Endothelial cell of umbilical vein (primary cell): ENCODE measurements at regions not wholly inside any gene's neighbourhood (a gene's known extent, or its start where the extent isn't known, plus 50 kb on each side); places are given as distances from the start of the nearest gene placed in this dataset.
"Not testable (repeated sequence)": the region's sequence is repeated elsewhere in the genome, so short reads cannot be mapped to it uniquely, and the experiment has no call there.

Source experiments
- GATA2 ChIP-seq: IDR thresholded peaks from 2 replicates; pipeline ENCODE4 v1.7.0; 2011; ENCODE audit warnings: low read depth, mild to moderate bottlenecking, moderate library complexity, mixed read lengths, low read length; ENCODE audit not compliant: insufficient read length, insufficient read depth
- JUN ChIP-seq: IDR thresholded peaks from 2 replicates; pipeline ENCODE4 v1.6.1; 2011; ENCODE audit warnings: borderline replicate concordance, low read depth; ENCODE audit not compliant: insufficient read length, insufficient read depth
- MYC ChIP-seq: IDR thresholded peaks from one replicate; pipeline ENCODE4 v1.6.1; 2011; ENCODE audit warnings: mild to moderate bottlenecking, low read depth, low read length
- POLR2A ChIP-seq: IDR thresholded peaks from 2 replicates; pipeline ENCODE4 v1.6.1; 2012; ENCODE audit warnings: low read depth, mild to moderate bottlenecking, control low read depth, low read length
- POLR2AphosphoS5 ChIP-seq: IDR thresholded peaks from 2 replicates; pipeline ENCODE4 v1.6.1; 2012; ENCODE audit warnings: low read depth, mild to moderate bottlenecking, control low read depth, low read length, moderate library complexity; ENCODE audit not compliant: insufficient read depth
- TF ChIP-seq, protein P1 (sequence below), 2 donors: IDR thresholded peaks; 1 replicate in 1 of 2; 2 replicates in 1 of 2; pipeline ENCODE4 v1.5.1; 2011; ENCODE audit warnings: low read length in 2 of 2, mild to moderate bottlenecking in 2 of 2, moderate library complexity in 2 of 2, control low read depth in 1 of 2, inconsistent platforms in 1 of 2, low read depth in 1 of 2; ENCODE audit not compliant: insufficient read depth in 1 of 2; ENCODE audit errors: extremely low read depth in 1 of 2
- TF ChIP-seq, protein P2 (sequence below): IDR thresholded peaks from 2 replicates; pipeline ENCODE4 v1.6.1; 2011; ENCODE audit not compliant: insufficient read depth, insufficient read length

DNA sequence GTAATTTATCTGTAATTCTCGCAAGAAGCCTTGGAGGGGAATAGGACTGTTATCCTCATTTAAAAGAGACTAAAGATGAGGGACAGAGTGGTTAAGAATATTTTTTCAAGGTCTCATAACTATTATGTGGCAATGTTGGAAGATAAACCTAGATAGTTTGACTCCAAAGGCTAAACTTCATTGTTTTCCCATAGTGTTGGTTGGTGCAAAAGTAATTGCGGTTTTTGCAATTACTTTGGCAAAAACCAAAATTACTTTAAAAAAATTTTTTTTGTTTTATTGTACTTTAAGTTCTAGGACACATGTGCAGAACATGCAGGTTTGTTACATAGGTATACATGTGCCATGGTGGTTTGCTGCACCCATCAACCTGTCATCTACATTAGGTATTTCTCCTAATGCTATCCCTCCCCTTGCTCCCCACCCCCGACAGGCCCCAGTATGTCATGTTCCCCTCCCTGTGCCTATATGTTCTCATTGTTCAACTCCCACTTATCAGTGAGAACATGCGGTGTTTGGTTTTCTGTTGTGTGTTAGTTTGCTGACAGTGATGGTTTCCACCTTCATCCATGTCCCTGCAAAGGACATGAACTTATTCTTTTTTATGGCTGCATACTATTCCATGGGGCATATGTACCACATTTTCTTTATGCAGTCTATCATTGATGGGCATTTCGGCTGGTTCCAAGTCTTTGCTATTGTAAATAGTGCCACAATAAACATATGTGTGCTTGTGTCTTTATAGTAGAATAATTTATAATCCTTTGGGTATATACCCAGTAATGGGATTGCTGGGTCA lies 72.9 kb upstream of the TBX18 start:
- TF ChIP-seq POLR2AphosphoS5, MYC, POLR2A, GATA2, JUN: not testable (repeated sequence)
- TF ChIP-seq, protein P1, sequence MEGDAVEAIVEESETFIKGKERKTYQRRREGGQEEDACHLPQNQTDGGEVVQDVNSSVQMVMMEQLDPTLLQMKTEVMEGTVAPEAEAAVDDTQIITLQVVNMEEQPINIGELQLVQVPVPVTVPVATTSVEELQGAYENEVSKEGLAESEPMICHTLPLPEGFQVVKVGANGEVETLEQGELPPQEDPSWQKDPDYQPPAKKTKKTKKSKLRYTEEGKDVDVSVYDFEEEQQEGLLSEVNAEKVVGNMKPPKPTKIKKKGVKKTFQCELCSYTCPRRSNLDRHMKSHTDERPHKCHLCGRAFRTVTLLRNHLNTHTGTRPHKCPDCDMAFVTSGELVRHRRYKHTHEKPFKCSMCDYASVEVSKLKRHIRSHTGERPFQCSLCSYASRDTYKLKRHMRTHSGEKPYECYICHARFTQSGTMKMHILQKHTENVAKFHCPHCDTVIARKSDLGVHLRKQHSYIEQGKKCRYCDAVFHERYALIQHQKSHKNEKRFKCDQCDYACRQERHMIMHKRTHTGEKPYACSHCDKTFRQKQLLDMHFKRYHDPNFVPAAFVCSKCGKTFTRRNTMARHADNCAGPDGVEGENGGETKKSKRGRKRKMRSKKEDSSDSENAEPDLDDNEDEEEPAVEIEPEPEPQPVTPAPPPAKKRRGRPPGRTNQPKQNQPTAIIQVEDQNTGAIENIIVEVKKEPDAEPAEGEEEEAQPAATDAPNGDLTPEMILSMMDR (IDR thresholded peaks at IDR 0.05; ENCODE audit: extremely low read depth in 1 of 2, insufficient read depth in 1 of 2, low read depth in 1 of 2, low read length in 2 of 2): not testable (repeated sequence)
- TF ChIP-seq, protein P2, sequence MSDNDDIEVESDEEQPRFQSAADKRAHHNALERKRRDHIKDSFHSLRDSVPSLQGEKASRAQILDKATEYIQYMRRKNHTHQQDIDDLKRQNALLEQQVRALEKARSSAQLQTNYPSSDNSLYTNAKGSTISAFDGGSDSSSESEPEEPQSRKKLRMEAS: not testable (repeated sequence)
